HFFc6 (cell line): ENCODE measurements at regions not wholly inside any gene's neighbourhood (a gene's known extent, or its start where the extent isn't known, plus 50 kb on each side); places are given as distances from the start of the nearest gene placed in this dataset.
"Not testable (repeated sequence)": the region's sequence is repeated elsewhere in the genome, so short reads cannot be mapped to it uniquely, and the experiment has no call there.

Experiments used
- DNase-seq: peaks from one replicate; pipeline ENCODE4 v3.0.0-alpha.2; 2018
- H3K27ac Mint-ChIP-seq: 2 replicates; pipeline ENCODE4 v1.8.0; 2020; ENCODE audit warnings: mild to moderate bottlenecking, mixed read lengths
- H3K27me3 Mint-ChIP-seq: 2 replicates; pipeline ENCODE4 v1.8.0; 2021; ENCODE audit warnings: mild to moderate bottlenecking, moderate library complexity, mixed read lengths; ENCODE audit not compliant: insufficient read depth
- H3K36me3 Mint-ChIP-seq: 2 replicates; pipeline ENCODE4 v1.8.0; 2021; ENCODE audit warnings: low read depth, mixed read lengths
- H3K4me1 Mint-ChIP-seq: 2 replicates; pipeline ENCODE4 v1.8.0; 2020; ENCODE audit warnings: low read depth, mixed read lengths
- H3K4me3 Mint-ChIP-seq: 2 replicates; pipeline ENCODE4 v1.8.0; 2020; ENCODE audit warnings: mild to moderate bottlenecking, moderate library complexity, mixed read lengths
- H3K9me3 Mint-ChIP-seq: 2 replicates; pipeline ENCODE4 v1.8.0; 2020; ENCODE audit warnings: mild to moderate bottlenecking, mixed read lengths
- CTCF ChIP-seq: fragments of 200-600 bp; sonication (generic); IDR thresholded peaks from 2 replicates; pipeline ENCODE4 v1.5.0; 2021; ENCODE audit warnings: antibody characterized with exemption, mild to moderate bottlenecking

DNA sequence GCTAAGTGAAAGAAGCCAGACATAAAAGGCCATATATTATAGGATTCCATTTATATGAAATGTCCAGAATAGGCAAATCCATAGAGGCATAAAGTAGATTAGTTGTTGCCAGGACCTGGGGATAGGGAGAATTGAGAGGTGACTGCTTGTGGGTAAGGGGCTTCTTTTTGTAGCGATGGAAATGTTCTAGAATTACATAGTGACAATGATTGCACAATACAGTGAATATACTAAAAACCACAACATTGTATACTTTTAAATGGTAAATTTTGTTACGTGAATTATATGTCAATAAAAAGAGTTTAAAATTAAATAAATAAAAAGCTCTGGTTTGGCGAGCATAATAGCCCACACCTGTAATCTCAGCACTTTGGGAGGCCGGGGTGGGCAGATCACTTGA lies 486.8 kb downstream of the KLF12 start:
- Mint-ChIP-seq H3K4me1 (no peaks in the 10 kb centered on the region), H3K4me3 (no peak overlapping the region), H3K27ac (no peak overlapping the region), H3K36me3 (peaks cover 4% of the 10 kb centered on the region; the same call in 1 of the 2 replicates), H3K9me3 (peaks cover 4% of the 10 kb centered on the region; the same call in 1 of the 2 replicates), H3K27me3 (peaks cover 2% of the 10 kb centered on the region)
- DNase-seq = no peak
- no peak for TF ChIP-seq CTCF

- H3K4me1 Mint-ChIP-seq, H3K4me3 Mint-ChIP-seq, H3K27ac Mint-ChIP-seq: not testable (repeated sequence)
These were observed 493.6 kb downstream of the KLF12 start for GRCh38 chr13:73640476-73641179.

GRCh38 chr13:73635166-73635787 lies 498.9 kb downstream of the KLF12 start:
- H3K4me3 Mint-ChIP-seq = no peak overlapping the region
- H3K27ac Mint-ChIP-seq = no peak overlapping the region

More at GRCh38 chr13:73640476-73641179, 493.6 kb downstream of the KLF12 start:
- not testable (repeated sequence) for H3K36me3 Mint-ChIP-seq, H3K9me3 Mint-ChIP-seq, H3K27me3 Mint-ChIP-seq, DNase-seq

GRCh38 chr13:73633817-73634460 lies 500.3 kb downstream of the KLF12 start:
- no peak for DNase-seq
- TF ChIP-seq CTCF = no peak
- Mint-ChIP-seq H3K4me3 (no peak overlapping the region), H3K9me3 (no peaks in the 10 kb centered on the region), H3K36me3 (no peaks in the 10 kb centered on the region), H3K4me1 (peaks cover 9% of the 10 kb centered on the region), H3K27me3 (peaks cover 17% of the 10 kb centered on the region), H3K27ac (no peak overlapping the region)

More at GRCh38 chr13:73635166-73635787, 498.9 kb downstream of the KLF12 start:
- no peak for TF ChIP-seq CTCF
- peaks cover 17% of the 10 kb centered on the region for H3K27me3 Mint-ChIP-seq
- no peaks in the 10 kb centered on the region for H3K9me3 Mint-ChIP-seq
- H3K4me1 Mint-ChIP-seq = peaks cover 9% of the 10 kb centered on the region
- no peaks in the 10 kb centered on the region for H3K36me3 Mint-ChIP-seq
- DNase-seq = no peak

GRCh38 chr13:73631411-73631810 lies 502.8 kb downstream of the KLF12 start:
- Mint-ChIP-seq H3K4me1 (peaks cover 9% of the 10 kb centered on the region), H3K4me3 (no peak overlapping the region)
- TF ChIP-seq CTCF = no peak

More at GRCh38 chr13:73631411-73631810, 502.8 kb downstream of the KLF12 start:
- no peak for DNase-seq
- Mint-ChIP-seq H3K27me3 (peaks cover 15% of the 10 kb centered on the region), H3K27ac (no peak overlapping the region), H3K9me3 (no peaks in the 10 kb centered on the region), H3K36me3 (no peaks in the 10 kb centered on the region)
